A549 (cell line): ENCODE measurements at regions not wholly inside any gene's neighbourhood (a gene's known extent, or its start where the extent isn't known, plus 50 kb on each side); places are given as distances from the start of the nearest gene placed in this dataset.

Experiments used
- ATAC-seq, 2 experiments: fragments of 200-7000 bp in 1 of 2; fragments of >200 bp in 1 of 2; cut with Nextera tagmentation in 1 of 2; cut with Tn5 transposase in 1 of 2; 3 replicates each; pipeline versions ENCODE4 v1.8.0 to v1.9.1; 2018 to 2020; ENCODE audit warnings: mild to moderate bottlenecking in 1 of 2, moderate library complexity in 1 of 2
- CTCF ChIA-PET: fragments of 300-600 bp; sonication (Branson Sonifier 250); formaldehyde crosslinking; extraction: SDS; loops from one replicate; lab custom pipeline; 2021; ENCODE audit warnings: antibody characterized with exemption, inconsistent platforms; lab: Yijun Ruan, JAX
- POLR2A ChIA-PET: fragments of 350-600 bp; formaldehyde crosslinking; extraction: SDS; loops from one replicate; lab custom pipeline; 2021; ENCODE audit warnings: antibody characterized with exemption, inconsistent platforms; lab: Yijun Ruan, JAX
- DNase-seq, 2 experiments: peaks; one replicate each; pipeline versions ENCODE4 v3.0.0 to v3.0.0-alpha.2; 2011 to 2016; ENCODE audit warnings: low read depth in 1 of 2, low spot score in 1 of 2
- FAIRE-seq: peaks from 2 replicates; lab custom pipeline; 2011; peaks lifted over from hg19 to GRCh38; lab: Jason Lieb, UNC
- H3K27ac ChIP-seq, 2 experiments: fragments of >200 bp; sonication (Bioruptor Twin); formaldehyde crosslinking; 3 replicates each; pipeline ENCODE4 v1.5.1; 2016 to 2017
- H3K4me1 ChIP-seq: fragments of >200 bp; sonication (Bioruptor Twin); formaldehyde crosslinking; 3 replicates; pipeline ENCODE4 v1.6.1; 2016
- H3K4me2 ChIP-seq: fragments of >200 bp; sonication (Bioruptor Twin); formaldehyde crosslinking; 3 replicates; pipeline ENCODE4 v1.6.1; 2016
- H3K4me3 ChIP-seq: fragments of >200 bp; sonication (Bioruptor Twin); formaldehyde crosslinking; 3 replicates; pipeline ENCODE4 v1.5.1; 2016
- H3K9me3 ChIP-seq: fragments of >200 bp; sonication (Bioruptor Twin); formaldehyde crosslinking; 3 replicates; pipeline ENCODE4 v1.6.1; 2016
- BHLHE40 ChIP-seq: IDR thresholded peaks from 2 replicates; pipeline ENCODE4 v1.6.1; 2012; ENCODE audit warnings: low read depth, low read length, inconsistent platforms
- CBX8 ChIP-seq: fragments of 200-600 bp; sonication (generic); IDR thresholded peaks from 2 replicates; pipeline ENCODE4 v1.6.1; 2016
- EHF ChIP-seq: fragments of 250-450 bp; sonication (Bioruptor Pico); IDR thresholded peaks from 2 replicates; pipeline ENCODE4 v1.5.0; 2020; ENCODE audit warnings: mild to moderate bottlenecking
- HOXA7 ChIP-seq: fragments of 250-450 bp; sonication (Bioruptor Pico); IDR thresholded peaks from 2 replicates; pipeline ENCODE4 v1.5.0; 2020; ENCODE audit warnings: mild to moderate bottlenecking, moderate library complexity
- HOXB5 ChIP-seq: fragments of 250-450 bp; sonication (Bioruptor Pico); IDR thresholded peaks from 2 replicates; pipeline ENCODE4 v1.5.0; 2020; ENCODE audit warnings: mild to moderate bottlenecking, moderate library complexity
- JUNB ChIP-seq: fragments of >200 bp; sonication (Bioruptor Twin); formaldehyde crosslinking; IDR thresholded peaks from 2 replicates; pipeline ENCODE4 v1.6.1; 2016
- KDM5A ChIP-seq: fragments of 200-600 bp; sonication (generic); IDR thresholded peaks from 2 replicates; pipeline ENCODE4 v1.6.1; 2016; ENCODE audit warnings: antibody characterized with exemption, mild to moderate bottlenecking
- MAFK ChIP-seq: fragments of 450-650 bp; IDR thresholded peaks from 2 replicates; pipeline ENCODE4 v1.6.1; 2014; ENCODE audit not compliant: partially characterized antibody
- MYC ChIP-seq: IDR thresholded peaks from 2 replicates; pipeline ENCODE4 v1.6.1; 2012; ENCODE audit warnings: mild to moderate bottlenecking, inconsistent platforms, low read length, improper control_type of control experiment, borderline replicate concordance
- NFE2L2 ChIP-seq: fragments of 150-350 bp; conservative IDR thresholded peaks from 2 replicates; pipeline ENCODE4 v1.6.1; 2014; ENCODE audit warnings: low read length
- POLR2A ChIP-seq: IDR thresholded peaks from 2 replicates; pipeline ENCODE4 v1.6.1; 2012; ENCODE audit warnings: mild to moderate bottlenecking, low read length
- POLR2AphosphoS2 ChIP-seq: conservative IDR thresholded peaks from 2 replicates; pipeline ENCODE4 v1.6.1; 2012; ENCODE audit warnings: low read length, improper control_type of control experiment, inconsistent platforms
- RAD21 ChIP-seq, 2 experiments: fragments of >200 bp in 1 of 2; sonication (Bioruptor Twin) in 1 of 2; formaldehyde crosslinking in 1 of 2; IDR thresholded peaks in 1 of 2; conservative IDR thresholded peaks in 1 of 2; 2 replicates in 1 of 2; 3 replicates in 1 of 2; pipeline ENCODE4 v1.6.1; 2012 to 2018; ENCODE audit warnings: inconsistent platforms in 1 of 2
- RARB ChIP-seq: fragments of 250-450 bp; sonication (Bioruptor Pico); IDR thresholded peaks from 2 replicates; pipeline ENCODE4 v1.8.0; 2021; ENCODE audit warnings: mild to moderate bottlenecking, moderate library complexity
- RCOR1 ChIP-seq: fragments of 150-350 bp; IDR thresholded peaks from 2 replicates; pipeline ENCODE4 v1.6.1; 2014; ENCODE audit warnings: antibody characterized with exemption, low read length, low read depth
- SREBF2 ChIP-seq: fragments of 450-650 bp; IDR thresholded peaks from 2 replicates; pipeline ENCODE4 v1.6.1; 2014; ENCODE audit warnings: mild to moderate bottlenecking, moderate library complexity
- TP53 ChIP-seq: fragments of 250-450 bp; sonication (Bioruptor Pico); IDR thresholded peaks from 2 replicates; pipeline ENCODE4 v1.5.0; 2021; ENCODE audit warnings: mild to moderate bottlenecking, moderate library complexity
- ZC3H11A ChIP-seq: fragments of 450-650 bp; IDR thresholded peaks from 2 replicates; pipeline ENCODE4 v1.6.1; 2014; ENCODE audit warnings: antibody characterized with exemption, mild to moderate bottlenecking
- ZNF302 ChIP-seq: fragments of 250-450 bp; sonication (Bioruptor Pico); IDR thresholded peaks from 2 replicates; pipeline ENCODE4 v1.9.0; 2021; ENCODE audit warnings: inconsistent platforms, mild to moderate bottlenecking, moderate library complexity
- WGBS: methylation state at CpG from one replicate; pipeline ENCODE4 v1.1.6; 2017; ENCODE audit errors: missing lambda C conversion rate; 5-methylcytosine and 5-hydroxymethylcytosine counted together
- TF ChIP-seq, protein P1 (sequence below): fragments of >200 bp; sonication (Bioruptor Twin); formaldehyde crosslinking; IDR thresholded peaks from 3 replicates; pipeline ENCODE4 v1.5.1; 2016
- TF ChIP-seq, protein P2 (sequence below): fragments of 150-350 bp; IDR thresholded peaks from 2 replicates; pipeline ENCODE4 v1.6.1; 2014; ENCODE audit warnings: low read depth, mild to moderate bottlenecking, low read length
- TF ChIP-seq, protein P3 (sequence below): fragments of 250-450 bp; sonication (Bioruptor Pico); IDR thresholded peaks from 2 replicates; pipeline ENCODE4 v1.5.0; 2021; ENCODE audit warnings: mild to moderate bottlenecking, moderate library complexity, borderline replicate concordance
- TF ChIP-seq, protein P4 (sequence below): fragments of 450-650 bp; IDR thresholded peaks from 2 replicates; pipeline ENCODE4 v1.6.1; 2014; ENCODE audit warnings: antibody characterized with exemption
- TF ChIP-seq, protein P5 (sequence below): fragments of 250-450 bp; sonication (Bioruptor Pico); IDR thresholded peaks from 2 replicates; pipeline ENCODE4 v1.5.0; 2020; ENCODE audit warnings: low read depth, mild to moderate bottlenecking, moderate library complexity

DNA sequence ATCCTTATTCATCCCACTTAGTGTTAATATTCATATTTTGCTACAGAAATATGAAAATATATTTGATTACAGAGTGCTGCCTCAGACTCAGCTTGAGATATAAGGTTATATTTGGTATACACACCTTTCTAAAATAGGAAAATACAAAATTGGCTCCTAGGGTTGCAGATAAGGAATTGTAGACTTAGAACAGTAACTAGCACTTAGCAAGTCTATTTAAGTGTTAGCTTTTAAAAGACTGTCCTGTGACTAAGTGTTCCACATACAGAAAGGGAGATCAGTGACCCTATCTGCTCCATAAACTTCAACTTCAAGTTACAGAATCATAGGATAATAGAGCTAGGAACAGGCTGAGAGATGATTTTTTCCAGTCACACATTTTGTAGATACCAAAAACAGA is 607.0 kb downstream of the ZNF608 start:
- TF ChIP-seq JUNB: no peak
- TF ChIP-seq MYC: no peak
- TF ChIP-seq, protein P1, sequence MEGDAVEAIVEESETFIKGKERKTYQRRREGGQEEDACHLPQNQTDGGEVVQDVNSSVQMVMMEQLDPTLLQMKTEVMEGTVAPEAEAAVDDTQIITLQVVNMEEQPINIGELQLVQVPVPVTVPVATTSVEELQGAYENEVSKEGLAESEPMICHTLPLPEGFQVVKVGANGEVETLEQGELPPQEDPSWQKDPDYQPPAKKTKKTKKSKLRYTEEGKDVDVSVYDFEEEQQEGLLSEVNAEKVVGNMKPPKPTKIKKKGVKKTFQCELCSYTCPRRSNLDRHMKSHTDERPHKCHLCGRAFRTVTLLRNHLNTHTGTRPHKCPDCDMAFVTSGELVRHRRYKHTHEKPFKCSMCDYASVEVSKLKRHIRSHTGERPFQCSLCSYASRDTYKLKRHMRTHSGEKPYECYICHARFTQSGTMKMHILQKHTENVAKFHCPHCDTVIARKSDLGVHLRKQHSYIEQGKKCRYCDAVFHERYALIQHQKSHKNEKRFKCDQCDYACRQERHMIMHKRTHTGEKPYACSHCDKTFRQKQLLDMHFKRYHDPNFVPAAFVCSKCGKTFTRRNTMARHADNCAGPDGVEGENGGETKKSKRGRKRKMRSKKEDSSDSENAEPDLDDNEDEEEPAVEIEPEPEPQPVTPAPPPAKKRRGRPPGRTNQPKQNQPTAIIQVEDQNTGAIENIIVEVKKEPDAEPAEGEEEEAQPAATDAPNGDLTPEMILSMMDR: no peak
- POLR2A ChIA-PET: no interaction called here
- Histone ChIP-seq H3K4me3 (no peak overlapping the region), H3K27ac (no peak overlapping the region), H3K4me1 (no peaks in the 10 kb centered on the region), H3K4me2 (no peak overlapping the region), H3K9me3 (no peaks in the 10 kb centered on the region; the same call in 2 of the 3 replicates)
- no peak for FAIRE-seq
- no peak for ATAC-seq
- CTCF ChIA-PET: no interaction called here
- DNase-seq: no peak

DNA sequence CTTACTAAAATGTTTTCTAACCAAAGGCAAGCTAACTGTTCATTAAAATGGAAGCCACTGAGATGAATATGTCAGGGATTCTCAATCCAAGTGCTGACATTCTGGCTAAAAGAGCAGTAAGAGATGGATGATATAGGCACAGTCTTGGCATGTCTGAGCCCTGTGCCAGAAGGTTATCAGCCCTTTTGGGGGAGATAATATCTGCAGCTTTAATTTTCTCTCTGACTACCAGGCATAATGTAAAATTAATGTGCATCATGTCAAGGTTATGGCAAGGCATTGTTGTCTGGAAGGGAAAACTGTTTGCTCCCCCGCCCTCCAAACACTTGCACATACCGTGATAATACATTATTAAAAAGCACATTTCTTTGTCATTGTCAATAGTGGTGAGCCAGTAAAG is 609.8 kb downstream of the ZNF608 start:
- ATAC-seq: no peak
- CTCF ChIA-PET: no interaction called here
- no peak overlapping the region for H3K27ac ChIP-seq
- POLR2A ChIA-PET: no interaction called here
- H3K4me1 ChIP-seq: no peaks in the 10 kb centered on the region
- no peak for DNase-seq
- TF ChIP-seq POLR2AphosphoS2 (no peak), HOXA7 (CRISPR knock-in tag) (no peak), HOXB5 (no peak), BHLHE40 (no peak), RARB (CRISPR knock-in tag) (no peak), RAD21 (conservative IDR thresholded peaks at IDR 0.05 in 1 of 2, IDR thresholded peaks at IDR 0.05 in 1 of 2) (no peak), TP53 (CRISPR knock-in tag) (no peak), EHF (CRISPR knock-in tag) (no peak), SREBF2 (no peak), CBX8 (no peak)
- TF ChIP-seq, protein P1: no peak
- TF ChIP-seq, protein P2, sequence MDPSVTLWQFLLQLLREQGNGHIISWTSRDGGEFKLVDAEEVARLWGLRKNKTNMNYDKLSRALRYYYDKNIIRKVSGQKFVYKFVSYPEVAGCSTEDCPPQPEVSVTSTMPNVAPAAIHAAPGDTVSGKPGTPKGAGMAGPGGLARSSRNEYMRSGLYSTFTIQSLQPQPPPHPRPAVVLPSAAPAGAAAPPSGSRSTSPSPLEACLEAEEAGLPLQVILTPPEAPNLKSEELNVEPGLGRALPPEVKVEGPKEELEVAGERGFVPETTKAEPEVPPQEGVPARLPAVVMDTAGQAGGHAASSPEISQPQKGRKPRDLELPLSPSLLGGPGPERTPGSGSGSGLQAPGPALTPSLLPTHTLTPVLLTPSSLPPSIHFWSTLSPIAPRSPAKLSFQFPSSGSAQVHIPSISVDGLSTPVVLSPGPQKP: no peak
- TF ChIP-seq, protein P3, sequence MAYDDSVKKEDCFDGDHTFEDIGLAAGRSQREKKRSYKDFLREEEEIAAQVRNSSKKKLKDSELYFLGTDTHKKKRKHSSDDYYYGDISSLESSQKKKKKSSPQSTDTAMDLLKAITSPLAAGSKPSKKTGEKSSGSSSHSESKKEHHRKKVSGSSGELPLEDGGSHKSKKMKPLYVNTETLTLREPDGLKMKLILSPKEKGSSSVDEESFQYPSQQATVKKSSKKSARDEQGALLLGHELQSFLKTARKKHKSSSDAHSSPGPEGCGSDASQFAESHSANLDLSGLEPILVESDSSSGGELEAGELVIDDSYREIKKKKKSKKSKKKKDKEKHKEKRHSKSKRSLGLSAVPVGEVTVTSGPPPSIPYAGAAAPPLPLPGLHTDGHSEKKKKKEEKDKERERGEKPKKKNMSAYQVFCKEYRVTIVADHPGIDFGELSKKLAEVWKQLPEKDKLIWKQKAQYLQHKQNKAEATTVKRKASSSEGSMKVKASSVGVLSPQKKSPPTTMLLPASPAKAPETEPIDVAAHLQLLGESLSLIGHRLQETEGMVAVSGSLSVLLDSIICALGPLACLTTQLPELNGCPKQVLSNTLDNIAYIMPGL (CRISPR knock-in tag): no peak
- TF ChIP-seq, all 56 proteins: peak for 0
- Histone ChIP-seq H3K9me3 (no peaks in the 10 kb centered on the region), H3K4me3 (no peak overlapping the region), H3K4me2 (no peak overlapping the region)
- no peak for FAIRE-seq
- WGBS: 14% methylated on average over 2 of the region's 2 CpGs

DNA sequence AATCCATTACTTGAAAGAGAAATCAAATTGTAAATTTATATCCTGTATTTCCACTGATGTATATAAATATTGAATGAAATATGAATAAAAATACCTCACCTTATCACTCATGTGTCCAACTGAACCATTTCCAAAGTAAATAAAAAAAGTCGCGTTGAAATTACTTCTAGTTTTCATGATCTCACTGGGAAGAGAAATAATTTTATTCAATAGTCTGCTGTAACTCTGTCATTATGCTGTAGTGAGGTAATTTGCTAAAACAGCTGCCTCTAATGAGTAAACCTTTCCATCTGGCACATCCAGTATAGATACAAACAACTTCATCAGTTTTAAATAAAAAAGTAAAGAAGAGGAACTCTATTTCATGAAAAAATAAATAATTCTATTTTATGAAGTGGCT is 611.5 kb downstream of the ZNF608 start:
- no peaks in the 10 kb centered on the region for H3K4me1 ChIP-seq
- DNase-seq (no peak), ATAC-seq (no peak), FAIRE-seq (no peak)
- ChIA-PET POLR2A (no interaction called here), CTCF (no interaction called here)
- WGBS: 0% methylated on average over 2 of the region's 2 CpGs
- no peak overlapping the region for H3K4me3 ChIP-seq
- no peaks in the 10 kb centered on the region for H3K9me3 ChIP-seq
- no peak overlapping the region for H3K27ac ChIP-seq
- H3K4me2 ChIP-seq: no peak overlapping the region
- TF ChIP-seq POLR2AphosphoS2 (no peak), EHF (CRISPR knock-in tag) (no peak), NFE2L2 (no peak), CBX8 (no peak), MAFK (no peak), ZNF302 (no peak), POLR2A (no peak), ZC3H11A (no peak), RCOR1 (no peak), KDM5A (no peak), JUNB (no peak)
- TF ChIP-seq, protein P4, sequence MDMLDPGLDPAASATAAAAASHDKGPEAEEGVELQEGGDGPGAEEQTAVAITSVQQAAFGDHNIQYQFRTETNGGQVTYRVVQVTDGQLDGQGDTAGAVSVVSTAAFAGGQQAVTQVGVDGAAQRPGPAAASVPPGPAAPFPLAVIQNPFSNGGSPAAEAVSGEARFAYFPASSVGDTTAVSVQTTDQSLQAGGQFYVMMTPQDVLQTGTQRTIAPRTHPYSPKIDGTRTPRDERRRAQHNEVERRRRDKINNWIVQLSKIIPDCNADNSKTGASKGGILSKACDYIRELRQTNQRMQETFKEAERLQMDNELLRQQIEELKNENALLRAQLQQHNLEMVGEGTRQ: no peak
- TF ChIP-seq, protein P3 (CRISPR knock-in tag): no peak
- TF ChIP-seq, protein P5, sequence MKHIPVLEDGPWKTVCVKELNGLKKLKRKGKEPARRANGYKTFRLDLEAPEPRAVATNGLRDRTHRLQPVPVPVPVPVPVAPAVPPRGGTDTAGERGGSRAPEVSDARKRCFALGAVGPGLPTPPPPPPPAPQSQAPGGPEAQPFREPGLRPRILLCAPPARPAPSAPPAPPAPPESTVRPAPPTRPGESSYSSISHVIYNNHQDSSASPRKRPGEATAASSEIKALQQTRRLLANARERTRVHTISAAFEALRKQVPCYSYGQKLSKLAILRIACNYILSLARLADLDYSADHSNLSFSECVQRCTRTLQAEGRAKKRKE: no peak
